HCT116 (cell line): ENCODE measurements at regions not wholly inside any gene's neighbourhood (a gene's known extent, or its start where the extent isn't known, plus 50 kb on each side); places are given as distances from the start of the nearest gene placed in this dataset.

Experiments
- ATAC-seq: fragments of 200-7000 bp; cut with Tn5 transposase; 2 replicates; pipeline ENCODE4 v1.9.1; 2020; ENCODE audit warnings: mild to moderate bottlenecking, moderate library complexity
- BruUV-seq: library from RNA; stranded (reverse); fragments of 400-500 nt; replicated peaks from 2 replicates; lab custom pipeline; 2021; lab: Mats Ljungman, UMichigan
- CTCF ChIA-PET: fragments of 300-600 bp; sonication (Branson Sonifier 250); formaldehyde crosslinking; loops from one replicate; lab custom pipeline; 2021; ENCODE audit warnings: antibody characterized with exemption; lab: Charles Lee
- POLR2A ChIA-PET: fragments of 300-600, 350-600 bp; sonication (Branson Sonifier 250); formaldehyde crosslinking; loops from one replicate; lab custom pipeline; 2021; ENCODE audit warnings: antibody characterized with exemption; lab: Charles Lee
- RAD21 ChIA-PET, 2 experiments: fragments of 300-600 bp; sonication (Branson Sonifier 250); formaldehyde crosslinking; loops; one replicate each; lab custom pipeline; 2023; ENCODE audit warnings: low total read pairs in 2 of 2; ENCODE audit not compliant: uncharacterized antibody in 2 of 2, unreplicated experiment in 2 of 2, low non-redundant PET in 1 of 2; lab: Charles Lee
- DNase-seq: peaks from one replicate; pipeline ENCODE4 v3.0.0-alpha.2; 2010; ENCODE audit warnings: low read depth, low spot score
- H2AFZ ChIP-seq: fragments of 200-600 bp; shearing (Covaris generic), sonication (generic); 2 replicates; pipeline ENCODE4 v1.6.1; 2017; ENCODE audit warnings: low read depth, mixed run types, mixed read lengths, antibody characterized with exemption, low read length; ENCODE audit not compliant: poor library complexity, severe bottlenecking
- H3K27ac ChIP-seq: 2 replicates; pipeline ENCODE4 v1.5.1; 2012; ENCODE audit warnings: low read depth, low read length
- H3K27me3 ChIP-seq: fragments of 200-600 bp; sonication (generic); 2 replicates; pipeline ENCODE4 v1.6.1; 2016; ENCODE audit warnings: mixed run types, low read length, mixed read lengths; ENCODE audit not compliant: insufficient read depth
- H3K36me3 ChIP-seq, 2 experiments: fragments of 200-500 bp in 1 of 2; fragments of 200-600 bp in 1 of 2; sonication (Bioruptor generic) in 1 of 2; sonication (generic) in 1 of 2; 2 replicates each; pipeline versions ENCODE4 v1.5.1 to v1.6.1; 2014 to 2016; ENCODE audit warnings: low read length in 2 of 2, inconsistent platforms in 1 of 2, mixed read lengths in 1 of 2, mixed run types in 1 of 2; ENCODE audit not compliant: insufficient read depth in 2 of 2, control insufficient read depth in 1 of 2
- H3K4me1 ChIP-seq, 2 experiments: fragments of 200-600 bp in 1 of 2; sonication (generic) in 1 of 2; 2 replicates each; pipeline versions ENCODE4 v1.5.1 to v1.6.1; 2012 to 2017; ENCODE audit warnings: low read length in 2 of 2, inconsistent platforms in 1 of 2, mild to moderate bottlenecking in 1 of 2, mixed read lengths in 1 of 2, mixed run types in 1 of 2, moderate library complexity in 1 of 2; ENCODE audit not compliant: insufficient read depth in 2 of 2, control insufficient read depth in 1 of 2
- H3K4me2 ChIP-seq: fragments of 200-600 bp; sonication (generic); 2 replicates; pipeline ENCODE4 v1.6.1; 2017; ENCODE audit warnings: mixed run types, low read length, mixed read lengths
- H3K4me3 ChIP-seq, 2 experiments: fragments of 200-600 bp in 1 of 2; sonication (generic) in 1 of 2; replicated peaks in 1 of 2; 2 replicates each; pipeline ENCODE4 v1.5.1; 2011 to 2016; ENCODE audit warnings: low read length in 2 of 2, control low read depth in 1 of 2, low read depth in 1 of 2, mild to moderate bottlenecking in 1 of 2, mixed read lengths in 1 of 2, mixed run types in 1 of 2
- H3K79me2 ChIP-seq: fragments of 200-600 bp; sonication (generic); 2 replicates; pipeline ENCODE4 v1.6.1; 2017; ENCODE audit warnings: mild to moderate bottlenecking, mixed run types, low read length, moderate library complexity, mixed read lengths; ENCODE audit not compliant: insufficient read depth
- H3K9ac ChIP-seq: fragments of 200-600 bp; sonication (generic); 2 replicates; pipeline ENCODE4 v1.6.1; 2016; ENCODE audit warnings: low read length, mixed read lengths
- H3K9me2 ChIP-seq: fragments of 200-600 bp; sonication (generic), shearing (Covaris generic); 2 replicates; pipeline ENCODE4 v1.6.1; 2017; ENCODE audit warnings: mixed run types, mild to moderate bottlenecking, moderate library complexity; ENCODE audit not compliant: insufficient read depth
- H3K9me3 ChIP-seq, 2 experiments: fragments of 200-500 bp in 1 of 2; fragments of 200-600 bp in 1 of 2; sonication (Bioruptor generic) in 1 of 2; sonication (generic) in 1 of 2; 2 replicates each; pipeline ENCODE4 v1.6.1; 2014 to 2017; ENCODE audit warnings: low read length in 2 of 2, mixed read lengths in 2 of 2, inconsistent platforms in 1 of 2, low read depth in 1 of 2, mild to moderate bottlenecking in 1 of 2, mixed run types in 1 of 2, moderate library complexity in 1 of 2; ENCODE audit not compliant: control insufficient read depth in 1 of 2, insufficient read depth in 1 of 2
- H4K20me1 ChIP-seq: fragments of 200-600 bp; sonication (generic), shearing (Covaris generic); 2 replicates; pipeline ENCODE4 v1.6.1; 2017; ENCODE audit warnings: mixed run types, mild to moderate bottlenecking, moderate library complexity; ENCODE audit not compliant: insufficient read depth
- ATF3 ChIP-seq: IDR thresholded peaks from 2 replicates; pipeline ENCODE4 v1.6.1; 2012
- EGR1 ChIP-seq: IDR thresholded peaks from 2 replicates; pipeline ENCODE4 v1.6.1; 2012; ENCODE audit warnings: low read depth
- EZH2phosphoT487 ChIP-seq: fragments of 200-600 bp; IDR thresholded peaks from 2 replicates; pipeline ENCODE4 v1.6.1; 2018; ENCODE audit warnings: antibody characterized with exemption, borderline replicate concordance
- FOSL1 ChIP-seq: IDR thresholded peaks from 2 replicates; pipeline ENCODE4 v1.6.1; 2012; ENCODE audit warnings: low read depth
- POLR2AphosphoS5 ChIP-seq: IDR thresholded peaks from 2 replicates; pipeline ENCODE4 v1.6.1; 2011; ENCODE audit warnings: mild to moderate bottlenecking, low read depth, low read length, moderate library complexity
- REST ChIP-seq: IDR thresholded peaks from 2 replicates; pipeline ENCODE4 v1.6.1; 2012; ENCODE audit warnings: low read depth
- SIN3A ChIP-seq: IDR thresholded peaks from 2 replicates; pipeline ENCODE4 v1.6.1; 2012; ENCODE audit warnings: low read depth
- SP1 ChIP-seq: IDR thresholded peaks from 2 replicates; pipeline ENCODE4 v1.6.1; 2012; ENCODE audit warnings: low read depth
- TCF7L2 ChIP-seq: IDR thresholded peaks from 2 replicates; pipeline ENCODE4 v1.7.0; 2011; ENCODE audit warnings: borderline replicate concordance, inconsistent platforms; ENCODE audit not compliant: insufficient read depth, insufficient read length; ENCODE audit errors: extremely low read depth
- ZBTB33 ChIP-seq: IDR thresholded peaks from 2 replicates; pipeline ENCODE4 v1.6.1; 2011; ENCODE audit warnings: mild to moderate bottlenecking, low read length, moderate library complexity; ENCODE audit not compliant: insufficient replicate concordance; ENCODE audit errors: extremely low read depth
- ZFX ChIP-seq: fragments of 450-650 bp; IDR thresholded peaks from 2 replicates; pipeline ENCODE4 v1.6.1; 2017
- ZNF274 ChIP-seq: fragments of 200-500 bp; sonication (Bioruptor generic); IDR thresholded peaks from 2 replicates; pipeline ENCODE4 v1.6.1; 2014; ENCODE audit warnings: mild to moderate bottlenecking, low read depth, low read length, inconsistent platforms
- intact Hi-C: fragments of 100-400 bp; cut with micrococcal nuclease; formaldehyde crosslinking; loops from 2 replicates; pipeline ENCODE4 v1.10.0; 2022

GRCh38 chr7:69208848-69209247 lies 389.4 kb upstream of the AUTS2 start:
- H3K9me2 ChIP-seq: no peaks in the 10 kb centered on the region
- no peaks in the 10 kb centered on the region for H3K36me3 ChIP-seq
- no peak overlapping the region for H3K4me2 ChIP-seq
- RAD21 ChIA-PET: no interaction called here
- no peak for TF ChIP-seq SP1
- TF ChIP-seq FOSL1: no peak
- no peak for TF ChIP-seq EGR1
- no peak for TF ChIP-seq EZH2phosphoT487
- TF ChIP-seq ZNF274: no peak
- TF ChIP-seq SIN3A: no peak
- TF ChIP-seq TCF7L2: no peak
- TF ChIP-seq ZBTB33: no peak
- no peak for TF ChIP-seq REST
- TF ChIP-seq POLR2AphosphoS5: no peak
- TF ChIP-seq ZFX: no peak
- TF ChIP-seq ATF3: no peak
- TF ChIP-seq, all 23 proteins: peak for 0
- intact Hi-C loops: no loop called here
- H3K9ac ChIP-seq: no peak overlapping the region
- H3K27ac ChIP-seq: no peak overlapping the region
- H4K20me1 ChIP-seq: no peaks in the 10 kb centered on the region
- no peaks in the 10 kb centered on the region for H3K27me3 ChIP-seq
- H3K9me3 ChIP-seq: peaks cover 12 to 14% of the 10 kb centered on the region in 2 experiments; a peak in 2 of 4 replicates
- CTCF ChIA-PET: no interaction called here
- POLR2A ChIA-PET: no interaction called here
- no peak overlapping the region for H2AFZ ChIP-seq
- no peaks in the 10 kb centered on the region for H3K79me2 ChIP-seq
- ATAC-seq (no peak), DNase-seq (no peak)
- H3K4me1 ChIP-seq: no peaks in the 10 kb centered on the region
- H3K4me3 ChIP-seq: no peak overlapping the region
- no TSS peak for BruUV-seq
